CD4-positive, alpha-beta T cell treated with Interleukin-21 for 1 hour (primary cell): ENCODE measurements at regions not wholly inside any gene's neighbourhood (a gene's known extent, or its start where the extent isn't known, plus 50 kb on each side); places are given as distances from the start of the nearest gene placed in this dataset.
"Not testable (repeated sequence)": the region's sequence is repeated elsewhere in the genome, so short reads cannot be mapped to it uniquely, and the experiment has no call there.

Experiments used
- DNase-seq: peaks from one replicate; pipeline ENCODE4 v3.0.0-alpha.2; 2020

GRCh38 chr6:170080169-170080827 lies 210.6 kb downstream of the DLL1 start:
- DNase-seq = no peak

- DNase-seq = no peak
Measured at GRCh38 chr6:170076466-170077165, 214.3 kb downstream of the DLL1 start.

- DNase-seq = no peak
Measured at GRCh38 chr6:170075659-170076223, 215.1 kb downstream of the DLL1 start.

- no peak for DNase-seq
Measured at GRCh38 chr6:170074907-170075306, 216.0 kb downstream of the DLL1 start.

GRCh38 chr6:170074435-170074834 lies 216.4 kb downstream of the DLL1 start:
- no peak for DNase-seq

- no peak for DNase-seq
Measured at GRCh38 chr6:170073846-170074245, 217.0 kb downstream of the DLL1 start.

GRCh38 chr6:170072246-170072645 lies 218.6 kb downstream of the DLL1 start:
- DNase-seq = no peak

- no peak for DNase-seq
Measured at GRCh38 chr6:170069611-170070010, 221.3 kb downstream of the DLL1 start.

- no peak for DNase-seq
Measured at GRCh38 chr6:170068496-170068895, 222.4 kb downstream of the DLL1 start.

GRCh38 chr6:170067923-170068360 lies 222.9 kb downstream of the DLL1 start:
- DNase-seq = no peak

- DNase-seq = no peak
Measured at GRCh38 chr6:170067181-170067641, 223.7 kb downstream of the DLL1 start.

- no peak for DNase-seq
Measured at GRCh38 chr6:170066679-170067078, 224.2 kb downstream of the DLL1 start.

- no peak for DNase-seq
Measured at GRCh38 chr6:170063851-170064602, 226.9 kb downstream of the DLL1 start.

- no peak for DNase-seq
Measured at GRCh38 chr6:170063431-170063830, 227.4 kb downstream of the DLL1 start.

- no peak for DNase-seq
Measured at GRCh38 chr6:170062915-170063241, 228.0 kb downstream of the DLL1 start.

GRCh38 chr6:170062209-170062914 lies 228.5 kb downstream of the DLL1 start:
- DNase-seq = no peak

GRCh38 chr6:170058878-170059485 lies 231.9 kb downstream of the DLL1 start:
- DNase-seq = no peak

- DNase-seq = no peak
Measured at GRCh38 chr6:170057961-170058877, 232.7 kb downstream of the DLL1 start.

GRCh38 chr6:170057034-170057734 lies 233.7 kb downstream of the DLL1 start:
- DNase-seq = no peak

- DNase-seq = no peak
Measured at GRCh38 chr6:170056278-170056711, 234.6 kb downstream of the DLL1 start.

- DNase-seq = not testable (repeated sequence)
Measured at GRCh38 chr6:170055797-170056196, 235.1 kb downstream of the DLL1 start.
